ENCODE measurements at regions not wholly inside any gene's neighbourhood (a gene's known extent, or its start where the extent isn't known, plus 50 kb on each side); places are given as distances from the start of the nearest gene placed in this dataset.
"Not testable (repeated sequence)": the region's sequence is repeated elsewhere in the genome, so short reads cannot be mapped to it uniquely, and the experiment has no call there.

GRCh38 chr5:124021066-124021641 is 509.2 kb downstream of the CSNK1G3 start:
- no peak for DNase-seq (ENCODE audit: low read depth)

GRCh38 chr5:124017321-124017720 is 505.3 kb downstream of the CSNK1G3 start:
- not testable (repeated sequence) for DNase-seq (ENCODE audit: low read depth)

- DNase-seq (ENCODE audit: low read depth) = no peak
Observed at GRCh38 chr5:124007675-124008398, 495.9 kb downstream of the CSNK1G3 start.

- DNase-seq (ENCODE audit: low read depth) = no peak
Observed at GRCh38 chr5:124001036-124001615, 489.1 kb downstream of the CSNK1G3 start.

GRCh38 chr5:124000538-124000937 is 488.6 kb downstream of the CSNK1G3 start:
- no peak for DNase-seq (ENCODE audit: low read depth)

- no peak for DNase-seq (ENCODE audit: low read depth)
Observed at GRCh38 chr5:123997462-123998215, 485.7 kb downstream of the CSNK1G3 start.

GRCh38 chr5:123997064-123997461 is 485.1 kb downstream of the CSNK1G3 start:
- no peak for DNase-seq (ENCODE audit: low read depth)

- DNase-seq (ENCODE audit: low read depth) = no peak
Observed at GRCh38 chr5:123992641-123993040, 480.7 kb downstream of the CSNK1G3 start.

- no peak for DNase-seq (ENCODE audit: low read depth)
Observed at GRCh38 chr5:123987956-123988355, 476.0 kb downstream of the CSNK1G3 start.

- DNase-seq (ENCODE audit: low read depth) = no peak
Observed at GRCh38 chr5:123976379-123977033, 464.5 kb downstream of the CSNK1G3 start.

GRCh38 chr5:123975521-123975920 is 463.5 kb downstream of the CSNK1G3 start:
- not testable (repeated sequence) for DNase-seq (ENCODE audit: low read depth)

GRCh38 chr5:123966781-123967180 is 454.8 kb downstream of the CSNK1G3 start:
- DNase-seq (ENCODE audit: low read depth) = no peak

- no peak for DNase-seq (ENCODE audit: low read depth)
Observed at GRCh38 chr5:123965626-123966025, 453.6 kb downstream of the CSNK1G3 start.

GRCh38 chr5:123964884-123965283 is 452.9 kb downstream of the CSNK1G3 start:
- no peak for DNase-seq (ENCODE audit: low read depth)

GRCh38 chr5:123960526-123960925 is 448.5 kb downstream of the CSNK1G3 start:
- no peak for DNase-seq (ENCODE audit: low read depth)

- no peak for DNase-seq (ENCODE audit: low read depth)
Observed at GRCh38 chr5:123951582-123951977, 439.6 kb downstream of the CSNK1G3 start.

- DNase-seq (ENCODE audit: low read depth) = no peak
Observed at GRCh38 chr5:123950701-123951581, 439.0 kb downstream of the CSNK1G3 start.

GRCh38 chr5:123949807-123950340 is 437.9 kb downstream of the CSNK1G3 start:
- DNase-seq (ENCODE audit: low read depth) = no peak

GRCh38 chr5:123949043-123949804 is 437.2 kb downstream of the CSNK1G3 start:
- DNase-seq (ENCODE audit: low read depth) = no peak

GRCh38 chr5:123947797-123948196 is 435.8 kb downstream of the CSNK1G3 start:
- no peak for DNase-seq (ENCODE audit: low read depth)
